Liver (tissue), 3 donors: ENCODE measurements at regions not wholly inside any gene's neighbourhood (a gene's known extent, or its start where the extent isn't known, plus 50 kb on each side); places are given as distances from the start of the nearest gene placed in this dataset.

Source experiments
- EGR1 ChIP-seq, 2 donors: IDR thresholded peaks; 2 replicates each; pipeline ENCODE4 v1.6.1; 2016 to 2018; ENCODE audit warnings: antibody characterized with exemption in 2 of 2, low read depth in 2 of 2
- GABPA ChIP-seq, 2 donors: IDR thresholded peaks in 1 of 2; conservative IDR thresholded peaks in 1 of 2; 2 replicates each; pipeline ENCODE4 v1.6.1; 2016; ENCODE audit warnings: antibody characterized with exemption in 2 of 2, mild to moderate bottlenecking in 1 of 2, moderate library complexity in 1 of 2
- HNF4A ChIP-seq, 2 donors: conservative IDR thresholded peaks; 2 replicates each; pipeline ENCODE4 v1.6.1; 2016; ENCODE audit warnings: antibody characterized with exemption in 2 of 2, mild to moderate bottlenecking in 2 of 2
- HNF4G ChIP-seq: IDR thresholded peaks from 2 replicates; pipeline ENCODE4 v1.6.1; 2016; ENCODE audit warnings: antibody characterized with exemption
- JUND ChIP-seq, 2 donors: IDR thresholded peaks; 2 replicates each; pipeline ENCODE4 v1.6.1; 2016; ENCODE audit warnings: antibody characterized with exemption in 2 of 2
- RAD21 ChIP-seq, 2 donors: IDR thresholded peaks; 2 replicates each; pipeline ENCODE4 v1.6.1; 2016; ENCODE audit warnings: antibody characterized with exemption in 2 of 2, mild to moderate bottlenecking in 2 of 2
- TAF1 ChIP-seq: conservative IDR thresholded peaks from 2 replicates; pipeline ENCODE4 v1.6.1; 2016; ENCODE audit warnings: antibody characterized with exemption, mild to moderate bottlenecking
- YY1 ChIP-seq: IDR thresholded peaks from 2 replicates; pipeline ENCODE4 v1.6.1; 2016; ENCODE audit warnings: antibody characterized with exemption, mild to moderate bottlenecking
- TF ChIP-seq, protein P1 (sequence below): fragments of 150-350 bp; IDR thresholded peaks from 2 replicates; pipeline ENCODE4 v1.5.1; 2017; ENCODE audit warnings: improper control_type of control experiment, low read depth, low read length; ENCODE audit not compliant: missing input control
- TF ChIP-seq, protein P2 (sequence below): IDR thresholded peaks from 2 replicates; pipeline ENCODE4 v1.6.1; 2016; ENCODE audit warnings: antibody characterized with exemption
- TF ChIP-seq, protein P3 (sequence below): IDR thresholded peaks from 2 replicates; pipeline ENCODE4 v1.6.1; 2016; ENCODE audit warnings: antibody characterized with exemption, mild to moderate bottlenecking
- TF ChIP-seq, protein P4 (sequence below): IDR thresholded peaks from 2 replicates; pipeline ENCODE4 v1.6.1; 2016; ENCODE audit warnings: antibody characterized with exemption
- donor health status: healthy.
- donor health status: healthy.

DNA sequence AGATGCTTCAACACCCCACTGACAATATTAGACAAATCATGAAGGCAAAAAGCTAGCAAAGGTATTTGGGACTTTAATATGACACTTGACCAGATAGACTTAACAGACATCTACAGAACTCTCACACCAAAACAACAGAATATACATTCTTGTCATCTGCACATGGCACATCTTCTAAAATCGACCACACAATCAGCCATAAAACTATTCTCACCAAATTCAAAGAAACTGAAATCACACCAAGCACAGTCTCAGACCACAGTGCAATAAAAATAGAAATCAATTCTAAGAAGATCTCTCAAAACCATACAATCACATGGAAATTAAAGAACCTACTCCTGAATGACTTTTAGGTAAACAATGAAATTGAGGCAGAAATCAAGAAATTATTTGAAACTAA, 340.8 kb downstream of the PPP1R2C start:
- TF ChIP-seq, protein P1, sequence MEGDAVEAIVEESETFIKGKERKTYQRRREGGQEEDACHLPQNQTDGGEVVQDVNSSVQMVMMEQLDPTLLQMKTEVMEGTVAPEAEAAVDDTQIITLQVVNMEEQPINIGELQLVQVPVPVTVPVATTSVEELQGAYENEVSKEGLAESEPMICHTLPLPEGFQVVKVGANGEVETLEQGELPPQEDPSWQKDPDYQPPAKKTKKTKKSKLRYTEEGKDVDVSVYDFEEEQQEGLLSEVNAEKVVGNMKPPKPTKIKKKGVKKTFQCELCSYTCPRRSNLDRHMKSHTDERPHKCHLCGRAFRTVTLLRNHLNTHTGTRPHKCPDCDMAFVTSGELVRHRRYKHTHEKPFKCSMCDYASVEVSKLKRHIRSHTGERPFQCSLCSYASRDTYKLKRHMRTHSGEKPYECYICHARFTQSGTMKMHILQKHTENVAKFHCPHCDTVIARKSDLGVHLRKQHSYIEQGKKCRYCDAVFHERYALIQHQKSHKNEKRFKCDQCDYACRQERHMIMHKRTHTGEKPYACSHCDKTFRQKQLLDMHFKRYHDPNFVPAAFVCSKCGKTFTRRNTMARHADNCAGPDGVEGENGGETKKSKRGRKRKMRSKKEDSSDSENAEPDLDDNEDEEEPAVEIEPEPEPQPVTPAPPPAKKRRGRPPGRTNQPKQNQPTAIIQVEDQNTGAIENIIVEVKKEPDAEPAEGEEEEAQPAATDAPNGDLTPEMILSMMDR = no peak
- TF ChIP-seq EGR1 (IDR thresholded peaks at IDR 0.05; ENCODE audit: low read depth in 2 of 2) (no peak), GABPA (IDR thresholded peaks at IDR 0.05 in 1 of 2, conservative IDR thresholded peaks at IDR 0.05 in 1 of 2) (no peak), TAF1 (no peak), RAD21 (IDR thresholded peaks at IDR 0.05) (no peak), JUND (IDR thresholded peaks at IDR 0.05) (no peak), YY1 (no peak), HNF4G (no peak), HNF4A (conservative IDR thresholded peaks at IDR 0.05) (no peak)
- TF ChIP-seq, protein P2, sequence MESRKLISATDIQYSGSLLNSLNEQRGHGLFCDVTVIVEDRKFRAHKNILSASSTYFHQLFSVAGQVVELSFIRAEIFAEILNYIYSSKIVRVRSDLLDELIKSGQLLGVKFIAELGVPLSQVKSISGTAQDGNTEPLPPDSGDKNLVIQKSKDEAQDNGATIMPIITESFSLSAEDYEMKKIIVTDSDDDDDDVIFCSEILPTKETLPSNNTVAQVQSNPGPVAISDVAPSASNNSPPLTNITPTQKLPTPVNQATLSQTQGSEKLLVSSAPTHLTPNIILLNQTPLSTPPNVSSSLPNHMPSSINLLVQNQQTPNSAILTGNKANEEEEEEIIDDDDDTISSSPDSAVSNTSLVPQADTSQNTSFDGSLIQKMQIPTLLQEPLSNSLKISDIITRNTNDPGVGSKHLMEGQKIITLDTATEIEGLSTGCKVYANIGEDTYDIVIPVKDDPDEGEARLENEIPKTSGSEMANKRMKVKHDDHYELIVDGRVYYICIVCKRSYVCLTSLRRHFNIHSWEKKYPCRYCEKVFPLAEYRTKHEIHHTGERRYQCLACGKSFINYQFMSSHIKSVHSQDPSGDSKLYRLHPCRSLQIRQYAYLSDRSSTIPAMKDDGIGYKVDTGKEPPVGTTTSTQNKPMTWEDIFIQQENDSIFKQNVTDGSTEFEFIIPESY = no peak
- TF ChIP-seq, protein P3, sequence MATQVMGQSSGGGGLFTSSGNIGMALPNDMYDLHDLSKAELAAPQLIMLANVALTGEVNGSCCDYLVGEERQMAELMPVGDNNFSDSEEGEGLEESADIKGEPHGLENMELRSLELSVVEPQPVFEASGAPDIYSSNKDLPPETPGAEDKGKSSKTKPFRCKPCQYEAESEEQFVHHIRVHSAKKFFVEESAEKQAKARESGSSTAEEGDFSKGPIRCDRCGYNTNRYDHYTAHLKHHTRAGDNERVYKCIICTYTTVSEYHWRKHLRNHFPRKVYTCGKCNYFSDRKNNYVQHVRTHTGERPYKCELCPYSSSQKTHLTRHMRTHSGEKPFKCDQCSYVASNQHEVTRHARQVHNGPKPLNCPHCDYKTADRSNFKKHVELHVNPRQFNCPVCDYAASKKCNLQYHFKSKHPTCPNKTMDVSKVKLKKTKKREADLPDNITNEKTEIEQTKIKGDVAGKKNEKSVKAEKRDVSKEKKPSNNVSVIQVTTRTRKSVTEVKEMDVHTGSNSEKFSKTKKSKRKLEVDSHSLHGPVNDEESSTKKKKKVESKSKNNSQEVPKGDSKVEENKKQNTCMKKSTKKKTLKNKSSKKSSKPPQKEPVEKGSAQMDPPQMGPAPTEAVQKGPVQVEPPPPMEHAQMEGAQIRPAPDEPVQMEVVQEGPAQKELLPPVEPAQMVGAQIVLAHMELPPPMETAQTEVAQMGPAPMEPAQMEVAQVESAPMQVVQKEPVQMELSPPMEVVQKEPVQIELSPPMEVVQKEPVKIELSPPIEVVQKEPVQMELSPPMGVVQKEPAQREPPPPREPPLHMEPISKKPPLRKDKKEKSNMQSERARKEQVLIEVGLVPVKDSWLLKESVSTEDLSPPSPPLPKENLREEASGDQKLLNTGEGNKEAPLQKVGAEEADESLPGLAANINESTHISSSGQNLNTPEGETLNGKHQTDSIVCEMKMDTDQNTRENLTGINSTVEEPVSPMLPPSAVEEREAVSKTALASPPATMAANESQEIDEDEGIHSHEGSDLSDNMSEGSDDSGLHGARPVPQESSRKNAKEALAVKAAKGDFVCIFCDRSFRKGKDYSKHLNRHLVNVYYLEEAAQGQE = no peak
- TF ChIP-seq, protein P4, sequence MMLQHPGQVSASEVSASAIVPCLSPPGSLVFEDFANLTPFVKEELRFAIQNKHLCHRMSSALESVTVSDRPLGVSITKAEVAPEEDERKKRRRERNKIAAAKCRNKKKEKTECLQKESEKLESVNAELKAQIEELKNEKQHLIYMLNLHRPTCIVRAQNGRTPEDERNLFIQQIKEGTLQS = no peak
